ENCODE measurements at regions not wholly inside any gene's neighbourhood (a gene's known extent, or its start where the extent isn't known, plus 50 kb on each side); places are given as distances from the start of the nearest gene placed in this dataset.
"Not testable (repeated sequence)": the region's sequence is repeated elsewhere in the genome, so short reads cannot be mapped to it uniquely, and the experiment has no call there.

DNA sequence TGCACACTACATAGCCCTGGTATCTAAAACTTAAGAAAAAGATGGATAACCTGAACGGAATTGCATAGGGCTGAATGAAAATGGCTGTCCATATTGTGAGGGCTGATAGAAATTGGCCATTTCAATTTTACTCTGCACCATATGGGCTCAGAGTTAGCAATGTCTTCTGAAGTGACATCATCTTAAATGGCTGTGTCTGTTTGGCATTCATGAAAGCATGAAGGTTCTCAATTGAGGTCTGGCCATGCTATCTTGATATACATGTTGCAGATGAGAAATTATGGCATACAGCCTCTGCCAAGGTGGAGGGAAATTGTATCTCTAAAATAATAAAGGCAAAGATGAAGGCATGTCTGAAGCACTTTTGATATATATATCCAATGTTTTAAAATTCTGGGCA, 226.0 kb upstream of the PDE3A start:
- H3K4me3 Mint-ChIP-seq: no peak overlapping the region
- no peak overlapping the region for H3K27ac Mint-ChIP-seq
- ATAC-seq (no peak), DNase-seq (no peak)
- no peaks in the 10 kb centered on the region for H3K9me3 Mint-ChIP-seq
- H3K27me3 Mint-ChIP-seq: no peaks in the 10 kb centered on the region
- H3K4me1 Mint-ChIP-seq: no peaks in the 10 kb centered on the region

- ATAC-seq: no peak
- Mint-ChIP-seq H3K4me3 (no peak overlapping the region), H3K27ac (peak overlapping the region in 1 of 2 donors; percentile 37), H3K27me3 (no peaks in the 10 kb centered on the region), H3K4me1 (no peaks in the 10 kb centered on the region), H3K9me3 (no peaks in the 10 kb centered on the region)
- no peak for DNase-seq
Observed at GRCh38 chr12:20142956-20143355, 225.4 kb upstream of the PDE3A start.

GRCh38 chr12:20144341-20144740, 224.0 kb upstream of the PDE3A start:
- H3K27me3 Mint-ChIP-seq: no peaks in the 10 kb centered on the region
- DNase-seq: no peak
- H3K27ac Mint-ChIP-seq: no peak overlapping the region
- ATAC-seq: no peak
- H3K4me1 Mint-ChIP-seq: no peaks in the 10 kb centered on the region
- H3K9me3 Mint-ChIP-seq: no peaks in the 10 kb centered on the region
- no peak overlapping the region for H3K4me3 Mint-ChIP-seq

DNA sequence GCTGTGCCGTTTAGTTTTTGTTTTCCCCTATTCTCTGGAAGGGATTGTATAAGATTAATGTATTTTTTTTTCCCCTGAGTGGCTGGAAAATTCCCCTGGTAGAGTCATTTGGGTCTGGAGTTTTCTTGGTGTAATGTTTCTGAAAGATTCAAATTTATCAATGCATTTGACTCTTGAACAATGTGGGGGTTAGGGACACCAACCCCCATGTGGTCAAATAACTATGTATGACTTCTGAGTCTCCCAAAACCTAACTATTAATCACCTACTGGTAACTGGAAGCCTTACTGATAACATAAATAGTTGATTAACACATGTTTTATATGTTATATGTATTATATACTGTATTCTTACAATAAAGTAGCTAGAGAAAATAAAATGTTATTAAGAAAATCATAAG, 220.1 kb upstream of the PDE3A start:
- Mint-ChIP-seq H3K27me3 (no peaks in the 10 kb centered on the region), H3K4me3 (no peak overlapping the region), H3K27ac (no peak overlapping the region), H3K9me3 (no peaks in the 10 kb centered on the region), H3K4me1 (no peaks in the 10 kb centered on the region)
- DNase-seq (no peak), ATAC-seq (no peak)

- no peak overlapping the region for H3K27ac Mint-ChIP-seq
- H3K9me3 Mint-ChIP-seq: no peaks in the 10 kb centered on the region
- ATAC-seq: no peak
- no peak for DNase-seq
- H3K4me3 Mint-ChIP-seq: no peak overlapping the region
- no peaks in the 10 kb centered on the region for H3K4me1 Mint-ChIP-seq
- no peaks in the 10 kb centered on the region for H3K27me3 Mint-ChIP-seq
Observed at GRCh38 chr12:20150835-20151422, 217.4 kb upstream of the PDE3A start.

DNA sequence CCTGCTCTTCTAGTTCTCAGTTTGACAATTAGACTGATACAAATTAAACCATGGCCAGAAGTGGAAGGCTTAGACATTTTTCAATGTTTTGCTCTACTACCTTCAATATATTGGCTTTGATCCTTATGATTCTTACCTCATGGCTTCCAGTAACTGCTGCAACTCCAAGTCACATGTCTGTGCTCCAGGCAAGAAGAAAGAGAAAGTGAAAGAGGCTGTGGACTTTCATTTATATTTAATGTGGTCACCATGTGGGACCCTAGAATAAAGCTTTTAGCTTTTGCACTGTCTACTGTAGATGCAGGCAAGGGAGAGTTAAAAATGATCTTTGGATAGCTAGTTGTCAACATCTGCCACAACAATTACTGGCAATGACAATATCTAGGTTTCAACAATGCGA, 214.3 kb upstream of the PDE3A start:
- no peak for DNase-seq
- no peak for ATAC-seq
- Mint-ChIP-seq H3K9me3 (no peaks in the 10 kb centered on the region), H3K4me3 (no peak overlapping the region), H3K27ac (no peak overlapping the region), H3K27me3 (no peaks in the 10 kb centered on the region), H3K4me1 (no peaks in the 10 kb centered on the region)

DNA sequence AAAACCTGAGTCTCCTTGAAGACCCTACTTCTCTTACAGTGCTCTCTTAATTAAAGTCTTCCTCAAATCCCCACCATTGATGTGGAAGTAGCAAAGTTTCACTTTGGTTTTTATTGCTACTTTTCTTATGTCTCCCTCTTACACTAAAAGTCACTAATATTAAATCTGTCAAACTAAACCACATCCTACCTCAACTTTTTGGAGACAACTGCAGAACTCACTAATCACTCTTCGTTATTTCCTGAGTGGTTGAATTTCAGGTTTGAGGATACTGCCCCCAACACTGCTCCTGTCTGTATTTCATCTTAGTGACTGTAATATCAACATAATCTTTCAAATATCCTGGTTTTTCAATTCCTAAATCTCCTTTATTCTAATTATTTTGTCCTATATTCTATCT, 213.0 kb upstream of the PDE3A start:
- no peak for ATAC-seq
- Mint-ChIP-seq H3K27ac (no peak overlapping the region), H3K4me3 (no peak overlapping the region), H3K4me1 (no peaks in the 10 kb centered on the region), H3K9me3 (no peaks in the 10 kb centered on the region), H3K27me3 (no peaks in the 10 kb centered on the region)
- no peak for DNase-seq

DNA sequence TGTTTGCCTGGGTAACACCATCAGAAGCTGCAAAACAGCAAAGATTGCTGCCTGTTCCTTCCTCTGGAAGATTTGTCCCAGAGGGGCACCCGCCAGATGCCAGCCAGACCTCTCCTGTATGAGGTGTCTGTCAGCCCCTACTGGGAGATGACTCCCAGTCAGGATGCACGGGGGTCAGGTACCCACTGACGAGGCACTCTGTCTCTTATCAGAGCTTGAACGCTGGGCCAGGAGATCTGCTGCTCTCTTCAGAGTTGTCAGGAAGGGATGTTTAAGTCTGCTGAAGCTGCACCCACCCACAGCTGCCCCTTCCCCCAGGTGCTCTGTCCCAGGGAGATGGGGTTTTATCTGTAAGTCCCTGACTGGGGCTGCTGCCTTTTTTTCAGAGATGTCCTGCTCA, 207.4 kb upstream of the PDE3A start:
- not testable (repeated sequence) for H3K4me3 Mint-ChIP-seq, H3K4me1 Mint-ChIP-seq, H3K27ac Mint-ChIP-seq, DNase-seq, H3K9me3 Mint-ChIP-seq, H3K27me3 Mint-ChIP-seq, ATAC-seq

DNA sequence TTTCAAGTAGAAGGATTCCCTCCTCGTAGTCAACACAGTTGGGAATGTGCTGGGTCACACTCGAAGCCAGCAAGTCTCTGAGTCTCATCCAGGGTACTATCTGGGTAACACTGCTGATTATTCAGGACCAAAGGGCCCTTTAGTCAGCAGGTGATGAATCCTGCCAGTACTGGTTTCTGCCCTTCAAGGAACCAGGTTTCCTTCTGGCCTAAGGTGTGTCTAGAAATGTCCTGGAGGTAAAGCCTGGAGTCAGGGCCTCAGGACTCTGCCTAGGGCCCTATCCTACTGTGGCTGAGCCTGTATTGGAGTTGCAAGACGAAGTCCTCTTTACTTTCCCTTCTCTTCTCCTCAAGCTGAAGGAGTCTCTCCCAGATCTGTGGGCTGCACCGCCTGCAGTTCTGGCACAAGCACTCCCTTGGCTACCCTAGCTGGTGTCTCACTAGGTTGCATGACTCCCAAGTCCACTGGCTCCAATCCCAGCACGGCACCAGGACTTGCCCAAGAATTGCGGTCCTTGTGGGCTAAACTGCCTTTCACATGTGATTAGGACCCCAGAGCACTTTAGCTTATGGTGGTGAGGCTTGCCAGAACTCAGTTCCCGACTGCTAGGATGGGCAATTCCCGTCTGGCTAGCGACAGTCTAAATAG, 193.7 kb upstream of the PDE3A start:
- Mint-ChIP-seq H3K27me3 (no peaks in the 10 kb centered on the region), H3K4me3 (no peak overlapping the region), H3K27ac (no peak overlapping the region), H3K9me3 (peaks cover 0 to 6% of the 10 kb centered on the region in 2 donors), H3K4me1 (no peaks in the 10 kb centered on the region)
- ATAC-seq (no peak), DNase-seq (no peak)

DNA sequence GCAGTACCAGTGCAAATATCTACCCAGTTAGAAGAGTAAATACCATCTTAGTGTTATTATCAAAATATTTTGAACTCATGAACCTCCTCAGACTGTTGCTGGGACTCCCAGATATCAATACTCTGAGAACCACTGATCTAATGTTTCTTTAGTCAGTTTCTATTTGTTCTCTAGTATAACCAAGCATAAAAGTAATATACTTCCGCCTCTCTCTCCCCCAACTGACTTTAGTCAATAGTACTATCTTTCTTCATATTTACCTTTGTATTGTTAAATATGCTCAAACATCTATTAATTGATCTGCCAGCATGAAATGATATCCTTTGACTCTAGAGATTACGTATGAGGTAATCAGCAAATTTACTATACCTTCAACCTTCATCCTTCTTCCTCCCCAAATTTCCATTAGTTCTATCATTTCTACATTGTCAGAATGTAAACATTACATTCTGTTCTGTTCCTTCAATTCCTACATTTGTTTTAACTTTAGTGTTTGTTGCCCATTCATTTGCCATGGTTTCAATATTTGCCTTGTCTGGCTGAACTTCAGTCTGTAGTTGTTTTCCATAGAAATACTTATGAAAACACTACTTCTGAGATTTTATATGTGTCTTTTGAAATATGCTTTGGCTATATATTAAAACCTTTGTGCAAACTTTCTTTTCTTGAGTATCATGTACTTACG, 192.5 kb upstream of the PDE3A start:
- H3K9me3 Mint-ChIP-seq: peaks cover 0 to 6% of the 10 kb centered on the region in 2 donors
- H3K4me3 Mint-ChIP-seq: no peak overlapping the region
- H3K27ac Mint-ChIP-seq: no peak overlapping the region
- no peak for DNase-seq
- H3K4me1 Mint-ChIP-seq: no peaks in the 10 kb centered on the region
- ATAC-seq: no peak
- no peaks in the 10 kb centered on the region for H3K27me3 Mint-ChIP-seq

DNA sequence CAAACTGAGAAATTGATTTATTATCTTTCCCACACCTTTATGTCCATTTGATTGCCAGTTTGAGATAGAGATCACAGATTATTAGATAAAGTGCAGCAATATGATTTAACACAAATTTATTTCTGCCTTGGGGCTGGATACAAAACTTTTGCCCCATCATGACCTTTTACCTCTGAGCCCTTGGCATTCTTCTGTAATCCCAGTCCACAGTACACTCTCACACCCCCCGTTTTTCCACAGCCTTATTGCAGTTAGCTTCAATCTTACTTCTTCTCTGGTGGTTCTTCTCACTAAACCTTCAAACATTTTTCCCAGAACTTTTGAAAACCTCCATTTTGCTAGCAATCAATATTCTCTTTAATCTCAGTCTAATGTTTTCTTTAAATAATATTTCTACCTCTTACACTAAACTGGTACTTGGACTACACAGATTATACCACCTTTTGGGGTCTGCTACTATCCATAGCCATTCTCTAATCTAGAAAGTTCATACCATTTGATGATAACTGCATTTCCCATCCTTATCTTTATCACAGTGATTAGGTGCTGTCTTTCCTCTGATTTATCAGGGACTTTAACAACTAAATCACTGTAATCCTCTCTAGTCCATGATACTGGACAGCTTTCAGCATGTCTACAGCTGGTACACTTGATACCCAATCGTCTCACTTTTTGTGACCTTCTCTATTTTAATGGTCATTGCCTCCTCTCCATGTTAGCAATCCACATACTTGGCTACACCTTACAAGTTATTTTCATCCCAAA, 186.7 kb upstream of the PDE3A start:
- Mint-ChIP-seq H3K4me3 (no peak overlapping the region), H3K27me3 (no peaks in the 10 kb centered on the region), H3K9me3 (no peaks in the 10 kb centered on the region), H3K27ac (peak overlapping the region in 1 of 2 donors; percentile 26), H3K4me1 (no peaks in the 10 kb centered on the region)
- DNase-seq (no peak), ATAC-seq (no peak)

GRCh38 chr12:20183563-20183962, 184.8 kb upstream of the PDE3A start:
- DNase-seq (no peak), ATAC-seq (no peak)
- peak overlapping the region in 1 of 2 donors; percentile 21 for H3K27ac Mint-ChIP-seq
- H3K9me3 Mint-ChIP-seq: no peaks in the 10 kb centered on the region
- no peaks in the 10 kb centered on the region for H3K4me1 Mint-ChIP-seq
- H3K27me3 Mint-ChIP-seq: no peaks in the 10 kb centered on the region
- H3K4me3 Mint-ChIP-seq: no peak overlapping the region

DNA sequence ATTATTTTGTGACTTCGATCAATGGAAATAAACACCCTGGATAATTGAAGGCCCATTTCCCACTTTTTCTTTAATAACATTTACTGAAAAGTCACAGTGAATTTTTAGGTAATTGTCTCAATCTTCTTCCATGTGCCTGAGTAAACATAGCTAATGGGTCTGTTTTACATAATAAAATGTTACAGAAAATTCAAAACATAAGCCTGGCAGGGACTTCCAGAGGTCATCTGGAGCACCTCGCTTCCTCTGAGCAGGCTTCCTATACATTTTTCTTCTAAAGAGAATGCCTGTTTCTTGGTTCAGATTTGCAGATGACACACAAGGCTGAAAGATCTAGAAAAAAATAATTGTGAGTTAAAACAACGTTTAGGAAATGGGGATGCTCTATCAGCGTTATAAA, 183.8 kb upstream of the PDE3A start:
- H3K4me1 Mint-ChIP-seq: no peaks in the 10 kb centered on the region
- H3K9me3 Mint-ChIP-seq: no peaks in the 10 kb centered on the region
- ATAC-seq (no peak), DNase-seq (no peak)
- no peak overlapping the region for H3K27ac Mint-ChIP-seq
- H3K27me3 Mint-ChIP-seq: no peaks in the 10 kb centered on the region
- no peak overlapping the region for H3K4me3 Mint-ChIP-seq

DNA sequence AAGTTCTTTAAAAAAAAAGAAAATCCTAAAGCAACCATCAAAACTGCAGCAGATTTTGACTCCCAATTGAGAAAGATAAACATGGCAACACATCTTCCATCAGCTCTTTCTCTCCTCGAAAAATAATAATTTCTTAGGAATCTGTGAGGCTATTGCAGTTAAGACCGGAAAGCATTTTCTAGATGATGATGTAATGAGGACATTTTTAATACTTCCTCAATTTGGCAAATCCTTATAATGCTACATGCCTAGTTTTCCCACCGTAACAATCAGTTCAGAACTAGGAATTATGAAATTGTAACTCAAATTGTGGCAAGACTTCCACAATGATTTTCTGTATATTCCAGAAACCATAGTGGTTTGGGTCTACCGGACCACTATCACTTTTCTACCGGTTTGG, 180.9 kb upstream of the PDE3A start:
- no peak for DNase-seq
- Mint-ChIP-seq H3K4me1 (no peaks in the 10 kb centered on the region), H3K4me3 (no peak overlapping the region), H3K9me3 (no peaks in the 10 kb centered on the region), H3K27ac (no peak overlapping the region), H3K27me3 (no peaks in the 10 kb centered on the region)
- no peak for ATAC-seq

- Mint-ChIP-seq H3K27me3 (no peaks in the 10 kb centered on the region), H3K9me3 (no peaks in the 10 kb centered on the region), H3K4me1 (no peaks in the 10 kb centered on the region), H3K4me3 (no peak overlapping the region), H3K27ac (no peak overlapping the region)
- DNase-seq (no peak), ATAC-seq (no peak)
Observed at GRCh38 chr12:20188930-20189653, 179.2 kb upstream of the PDE3A start.
